ENCODE measurements at regions not wholly inside any gene's neighbourhood (a gene's known extent, or its start where the extent isn't known, plus 50 kb on each side); places are given as distances from the start of the nearest gene placed in this dataset.

DNA sequence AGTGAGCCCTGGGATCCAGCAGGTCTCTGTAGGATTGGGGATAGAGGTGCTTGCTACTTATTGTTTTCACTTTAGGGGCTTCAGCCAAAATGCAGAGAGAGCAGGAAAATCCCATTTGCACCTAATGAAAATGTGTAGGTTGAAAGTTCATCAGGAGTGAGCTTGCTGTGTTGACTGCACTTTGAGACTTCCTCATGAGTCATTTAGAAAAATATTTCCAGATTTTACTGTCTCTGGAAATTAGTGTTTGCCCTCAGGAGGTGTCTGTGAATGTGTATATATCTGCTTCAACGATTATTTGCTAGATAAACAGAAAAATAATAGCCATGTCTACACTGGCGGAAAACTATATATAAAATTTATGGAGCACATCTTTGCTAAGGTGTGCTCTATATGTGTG is 159.3 kb downstream of the CAND1 start:
- DNase-seq, result no peak

DNA sequence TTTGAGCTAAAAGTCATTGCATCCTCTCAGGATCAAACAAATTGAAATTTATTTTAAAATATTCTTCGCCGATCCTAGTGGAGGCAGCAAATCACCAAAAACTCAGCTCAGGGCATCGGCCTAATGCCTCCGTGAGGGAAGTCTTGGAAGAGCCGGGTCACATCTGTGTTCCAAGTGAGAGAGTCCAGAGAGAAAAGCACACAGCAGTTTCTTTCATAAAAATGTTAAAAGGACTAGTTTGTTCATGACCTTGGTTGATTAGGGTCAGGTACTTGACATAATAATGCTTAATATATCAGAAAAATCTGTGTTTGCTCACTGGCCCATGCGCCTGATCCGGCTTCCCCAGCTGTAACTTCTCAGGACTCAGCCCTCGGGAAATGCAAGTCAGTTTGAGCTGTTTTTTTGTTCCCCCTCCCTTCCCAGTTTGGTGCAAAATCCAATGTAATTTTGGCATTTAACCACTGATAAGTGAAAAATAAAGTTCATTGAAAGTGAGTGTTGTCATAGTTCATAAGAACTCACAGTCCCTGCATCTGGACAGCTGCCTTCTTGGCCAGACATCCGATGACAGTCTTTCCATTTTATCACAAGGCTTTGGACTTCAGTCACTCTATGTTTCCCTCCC is 161.7 kb downstream of the CAND1 start:
- DNase-seq, result no peak

DNA sequence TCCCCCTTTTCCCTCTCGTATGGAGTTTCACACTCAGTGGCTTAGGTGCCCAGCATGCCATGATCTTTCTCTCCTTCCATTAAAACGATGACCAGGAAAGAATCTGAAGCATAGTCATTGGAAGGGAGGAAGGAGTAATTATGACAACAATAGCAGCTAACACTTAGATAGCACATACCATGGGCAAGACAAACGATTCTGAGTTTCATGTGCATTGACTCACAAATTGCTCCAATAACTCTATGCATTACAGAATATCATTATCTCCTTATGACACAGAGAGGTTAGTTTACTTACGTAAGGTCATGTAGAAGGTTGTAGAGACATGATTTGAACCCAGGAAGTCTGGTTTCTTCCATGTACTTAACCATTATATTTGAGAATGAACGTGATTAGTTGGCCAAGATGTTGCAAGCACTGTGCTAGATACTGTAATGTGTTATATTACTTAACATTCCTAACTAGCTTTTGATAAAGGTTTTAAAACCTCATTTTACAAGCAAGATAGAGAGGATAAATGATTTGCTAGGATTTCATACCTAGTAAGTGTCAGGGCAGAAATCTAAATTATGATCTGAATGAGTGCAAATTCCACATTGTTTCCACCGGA is 162.4 kb downstream of the CAND1 start:
- DNase-seq, result no peak

DNA sequence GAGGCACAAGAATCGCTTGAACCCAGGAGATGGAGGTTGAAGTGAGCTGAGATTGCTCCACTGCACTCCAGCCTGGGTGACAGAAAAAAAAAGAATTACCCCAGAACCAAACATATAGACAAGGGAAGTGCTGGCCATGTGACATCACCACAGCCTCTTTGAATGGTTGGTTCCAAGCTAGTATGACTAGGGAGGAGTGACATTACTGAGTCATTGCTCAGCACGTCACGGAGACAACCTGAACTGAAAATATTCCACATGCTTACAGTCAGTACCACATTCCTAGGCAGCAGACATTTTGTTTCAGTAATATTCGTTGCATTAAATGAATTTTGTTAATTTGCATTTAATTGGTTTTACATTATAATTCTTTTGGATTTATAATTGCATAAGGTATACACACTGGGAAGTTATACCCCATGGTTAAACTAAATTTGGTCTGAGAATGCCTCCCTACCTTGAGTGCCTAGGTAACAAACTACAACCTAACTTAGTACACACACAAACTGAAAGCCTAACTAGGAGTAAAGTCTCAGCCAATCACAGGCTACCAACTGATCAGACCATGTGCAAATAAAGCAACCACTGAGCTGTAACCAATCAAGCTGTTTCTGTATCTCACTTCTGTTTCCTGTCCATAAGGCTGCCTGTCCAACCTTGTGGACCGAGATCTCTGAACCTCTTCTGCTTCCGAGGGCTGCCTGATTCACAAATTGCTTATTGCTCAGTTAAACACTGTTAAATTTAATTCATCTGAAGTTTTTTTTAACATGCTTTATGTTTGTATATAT is 164.4 kb downstream of the CAND1 start:
- no peak for DNase-seq

DNA sequence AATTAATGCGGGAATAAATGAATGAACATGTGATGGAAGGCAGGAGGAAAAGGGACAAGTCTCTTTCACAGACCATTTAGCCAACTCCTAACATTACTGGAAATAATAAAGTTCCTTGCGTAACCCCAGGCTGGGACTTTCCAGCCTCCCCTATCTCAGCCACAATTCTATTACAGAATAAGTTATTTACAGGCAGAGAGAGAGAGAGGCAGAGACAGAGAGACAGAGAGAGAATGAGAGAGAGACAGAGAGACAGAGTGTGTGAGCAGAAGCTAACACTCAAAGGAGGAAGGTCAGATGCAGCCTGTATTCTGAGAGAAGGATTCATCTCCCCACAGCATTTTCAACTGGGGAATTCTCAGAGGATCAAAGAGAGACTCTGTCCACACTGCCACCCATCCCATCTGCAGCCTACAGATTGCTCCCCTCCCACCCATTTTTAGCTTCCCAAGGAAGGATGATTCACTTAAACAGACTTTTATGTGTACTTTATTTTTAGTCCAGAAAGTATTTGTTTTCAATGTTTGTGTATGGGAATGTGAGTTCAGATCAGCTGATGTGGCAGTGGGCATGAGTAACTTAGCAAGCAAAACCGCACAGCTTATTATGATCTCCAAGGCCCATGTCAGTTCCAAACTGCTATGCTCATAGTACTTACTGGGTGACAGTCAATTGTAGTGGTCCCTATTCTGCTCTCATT is 165.7 kb downstream of the CAND1 start:
- no peak for DNase-seq

DNA sequence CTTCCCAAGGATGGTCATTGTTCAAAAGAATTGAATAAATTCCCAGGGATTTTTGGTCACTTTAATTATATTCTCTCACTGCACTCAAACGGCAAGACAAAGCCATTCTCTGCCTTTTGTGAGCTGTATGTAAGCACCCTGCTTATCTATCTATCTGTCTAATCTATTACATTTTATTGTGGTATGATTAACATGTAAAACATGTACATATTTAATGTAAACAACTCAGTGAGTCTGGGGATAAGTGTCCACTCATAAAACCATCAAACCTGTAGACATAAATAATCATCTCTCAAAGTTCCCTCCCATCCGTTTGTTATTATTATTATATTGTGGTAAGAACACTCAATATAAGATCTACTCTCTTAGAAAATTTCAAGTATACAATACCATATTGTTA is 167.1 kb downstream of the CAND1 start:
- DNase-seq, result no peak

DNA sequence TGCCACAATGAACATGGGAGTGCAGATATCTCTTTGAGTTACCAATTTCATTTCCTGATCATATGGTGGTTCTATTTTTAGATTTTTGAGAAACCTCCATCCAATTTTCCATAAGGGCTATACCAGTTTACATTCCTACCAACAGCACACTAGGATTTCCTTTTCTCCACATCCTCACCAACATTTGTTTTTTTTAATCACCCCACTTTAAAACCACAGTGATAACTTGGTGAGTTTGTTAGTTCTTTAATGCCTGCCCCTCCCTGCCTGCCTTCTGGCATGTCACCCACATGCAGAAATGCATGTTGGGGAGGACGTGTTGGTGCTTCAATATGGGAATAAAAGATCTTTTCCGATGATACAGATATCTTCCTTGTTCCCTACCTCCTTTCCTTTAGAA is 167.9 kb downstream of the CAND1 start:
- DNase-seq, result no peak

DNA sequence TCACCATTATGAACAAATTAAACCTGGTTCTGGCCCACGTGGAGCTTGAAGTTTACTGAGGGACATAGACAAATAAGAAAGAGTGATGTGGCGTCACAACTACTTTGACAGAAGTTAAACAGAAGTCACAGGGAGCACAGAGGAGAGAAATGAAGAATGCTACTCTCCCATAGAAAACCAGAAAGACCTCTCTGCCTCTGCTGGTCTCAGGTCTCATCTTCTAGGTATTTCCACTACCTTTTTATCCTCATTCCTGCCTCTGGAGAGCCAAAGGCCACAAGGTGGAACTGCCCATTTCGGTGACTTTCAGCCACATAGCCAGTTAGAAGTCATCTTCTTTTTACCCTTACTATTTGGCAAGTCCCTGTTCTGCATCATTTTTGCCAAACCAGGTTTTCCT is 170.5 kb downstream of the CAND1 start:
- DNase-seq, result no peak

DNA sequence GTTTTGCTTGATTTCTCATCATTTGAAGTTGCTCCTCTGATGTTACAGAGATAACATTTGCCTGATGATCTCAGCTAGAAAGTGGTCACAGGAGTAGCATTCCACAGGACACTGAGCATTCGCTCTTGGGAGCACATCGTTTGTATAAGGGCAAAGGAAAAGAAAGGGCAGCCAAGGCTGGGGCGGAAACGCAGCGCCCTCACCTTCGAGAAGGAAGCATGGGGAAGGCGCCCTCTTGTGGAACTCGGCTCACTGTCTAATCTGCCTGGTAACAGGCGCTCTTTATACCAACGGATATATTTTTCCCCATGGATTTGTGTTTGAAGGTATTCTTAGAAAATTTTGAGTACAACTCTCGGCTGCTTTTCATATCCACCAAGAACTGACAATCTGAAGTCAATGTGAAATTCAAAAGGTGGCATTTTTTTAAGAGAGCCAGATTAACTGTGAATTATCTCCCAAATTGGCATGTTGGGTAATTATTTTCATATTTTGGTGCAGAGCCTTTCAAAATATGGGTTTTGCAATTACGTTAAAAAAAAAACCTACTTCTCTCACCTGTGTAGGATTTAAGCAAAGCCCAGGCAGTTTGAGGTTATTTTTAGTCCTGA is 172.7 kb downstream of the CAND1 start:
- DNase-seq, result peak; percentile 77

DNA sequence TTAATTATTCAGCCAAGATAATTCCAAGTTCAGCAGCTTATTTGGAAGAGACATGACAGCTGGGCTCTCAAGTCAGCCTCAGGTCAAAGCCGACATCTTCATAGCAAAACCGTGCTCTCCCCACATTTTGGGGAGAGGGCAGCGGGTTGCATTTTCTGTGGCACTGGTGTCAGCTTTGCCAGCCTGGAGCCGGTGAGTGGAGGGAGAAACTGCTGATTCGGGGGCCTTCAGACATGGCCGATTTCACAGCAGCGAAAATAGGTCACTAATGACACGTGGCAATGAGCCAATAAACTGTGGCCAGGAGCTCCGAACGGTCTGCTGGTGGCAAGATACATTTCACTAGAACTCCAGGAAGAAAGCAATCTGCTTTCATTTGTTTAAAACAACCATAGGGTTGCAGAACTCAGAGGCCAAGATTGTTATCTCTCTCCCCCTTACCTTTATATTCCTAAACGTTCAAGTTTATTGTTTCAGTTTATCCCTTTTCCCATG is 173.2 kb downstream of the CAND1 start:
- no peak for DNase-seq

DNA sequence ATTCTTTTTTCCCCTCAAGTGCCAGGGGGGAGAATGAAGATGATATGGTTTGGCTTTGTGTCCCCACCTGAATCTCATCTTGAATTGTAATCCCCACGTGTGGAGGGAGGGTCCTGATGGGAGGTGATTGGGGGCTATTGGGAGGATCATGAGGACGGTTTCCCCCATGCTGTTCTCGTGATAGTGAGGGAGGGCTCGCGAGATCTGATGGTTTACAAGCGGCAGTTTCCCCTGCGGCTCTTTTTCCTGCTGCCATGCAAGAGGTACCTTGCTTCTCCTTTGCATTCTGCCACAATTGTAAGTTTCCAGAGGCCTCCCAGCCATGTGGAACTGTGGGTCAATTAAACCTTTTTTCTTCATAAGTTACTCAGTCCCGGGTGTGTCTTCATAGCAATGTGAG is 173.7 kb downstream of the CAND1 start:
- DNase-seq, result no peak

DNA sequence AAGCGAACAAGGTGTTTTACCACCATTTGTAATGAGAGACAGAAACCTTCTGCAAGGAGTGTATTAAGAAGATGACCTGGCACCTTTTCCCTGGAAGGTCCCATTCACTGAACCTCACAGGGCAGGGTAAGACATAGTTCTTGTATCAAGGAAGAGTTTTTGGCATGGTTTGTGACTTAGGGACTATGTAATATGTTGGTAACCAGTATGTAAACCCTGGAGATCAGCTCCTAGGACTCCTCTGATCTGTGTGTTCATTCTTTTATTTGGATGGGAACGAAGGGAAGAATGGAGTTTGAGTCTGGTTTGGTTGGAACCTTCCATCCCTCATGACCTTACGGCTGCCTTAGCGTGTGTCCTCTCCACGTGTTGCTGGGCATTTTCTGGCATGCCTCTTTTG is 175.4 kb downstream of the CAND1 start:
- DNase-seq, result no peak

DNA sequence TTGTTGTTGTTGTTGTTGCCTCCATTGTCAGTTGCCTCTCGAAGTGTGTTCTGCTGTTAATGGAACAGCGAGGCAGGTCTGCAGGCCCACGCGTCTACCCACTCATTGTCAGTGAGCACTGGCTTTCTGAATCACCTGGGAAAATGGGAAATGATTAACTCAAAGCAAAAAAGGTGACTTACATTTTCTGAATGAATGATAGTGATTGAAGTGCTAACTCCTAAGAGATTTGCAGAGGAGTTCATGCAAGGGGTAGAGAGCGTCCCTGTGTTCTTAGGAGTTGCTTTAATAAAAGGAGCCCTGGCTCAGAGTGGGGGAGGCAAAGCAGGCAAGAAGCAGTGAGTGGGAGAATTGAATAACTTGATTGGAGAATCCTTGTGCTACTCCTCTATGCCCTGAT is 177.6 kb downstream of the CAND1 start:
- DNase-seq, result peak; percentile 11

DNA sequence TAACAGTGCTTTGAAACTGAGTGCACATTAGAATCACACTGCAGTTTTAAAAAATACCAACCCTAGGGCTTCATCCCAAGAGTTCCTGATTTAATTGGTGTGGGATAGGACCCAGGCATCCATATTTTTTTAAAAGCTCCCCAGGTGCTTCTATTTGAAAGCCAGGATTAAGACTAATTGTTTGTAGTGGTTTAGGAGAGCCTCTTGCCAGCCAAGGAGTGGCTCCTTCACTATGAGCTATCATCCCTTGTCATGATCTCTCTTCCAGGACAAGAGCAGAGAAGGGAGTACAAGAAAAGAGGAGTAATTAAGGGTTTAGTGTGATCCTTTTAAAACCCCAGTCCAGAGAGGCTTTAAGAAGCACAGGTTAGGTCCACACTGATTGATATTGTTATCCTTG is 178.0 kb downstream of the CAND1 start:
- no peak for DNase-seq

DNA sequence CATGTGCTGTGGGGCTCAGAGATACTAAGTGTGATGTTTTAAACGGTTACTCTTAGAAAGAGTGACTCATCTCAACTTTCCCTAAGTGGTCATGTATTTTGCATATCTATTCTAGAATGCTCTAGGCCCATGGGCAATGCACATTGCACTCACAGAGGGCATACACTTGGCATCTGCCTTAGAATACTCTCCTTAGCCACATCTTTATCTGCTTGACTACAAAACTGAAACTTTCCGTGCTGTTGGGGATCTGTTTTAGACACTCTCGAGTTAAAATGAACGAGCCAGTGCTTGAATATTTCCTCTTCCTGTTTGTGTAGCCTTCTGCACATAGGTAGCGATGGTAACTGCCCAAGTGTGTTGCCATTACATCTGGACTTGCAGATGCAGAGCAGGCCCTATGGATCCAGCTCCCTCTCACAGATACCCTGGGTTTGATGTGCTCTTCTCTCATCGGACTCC is 180.5 kb downstream of the CAND1 start:
- no peak for DNase-seq

DNA sequence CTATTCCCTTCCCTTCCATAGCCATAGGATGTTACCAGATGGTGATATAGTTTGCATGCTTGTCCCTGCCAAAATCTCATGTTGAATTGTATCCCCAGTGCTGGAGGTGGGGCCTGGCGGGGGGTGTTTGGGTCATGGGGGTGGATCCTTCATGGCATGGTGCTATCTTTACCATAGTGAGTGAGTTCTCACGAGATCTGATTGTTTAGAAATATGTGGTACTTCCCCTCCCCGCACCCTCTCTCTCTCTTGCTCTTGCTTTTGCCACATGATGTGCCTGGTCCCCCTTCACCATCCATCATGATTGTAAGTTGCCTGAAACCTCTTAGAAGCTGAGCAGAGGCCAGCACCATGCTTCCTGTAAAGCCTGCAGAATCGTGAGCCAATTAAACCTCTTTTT is 181.3 kb downstream of the CAND1 start:
- no peak for DNase-seq

DNA sequence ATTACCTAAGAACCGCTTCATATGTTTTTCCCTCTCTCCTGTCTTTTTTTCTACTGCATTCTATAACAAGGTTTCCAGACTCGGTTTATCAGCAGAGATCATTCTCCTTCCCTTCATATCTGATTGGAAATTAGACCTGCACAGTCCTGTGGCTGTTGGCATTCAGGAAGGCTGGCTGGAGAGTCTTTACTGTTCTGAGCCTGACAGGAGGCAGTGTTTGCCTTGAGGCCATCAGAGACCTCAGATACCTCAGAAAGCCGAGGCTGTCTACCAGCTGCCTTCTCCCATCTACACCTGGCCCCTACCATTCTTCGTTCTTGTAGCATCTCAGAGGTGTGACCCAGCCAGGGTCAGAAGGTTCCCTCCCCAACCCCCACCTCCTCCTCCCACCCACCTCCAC is 182.0 kb downstream of the CAND1 start:
- no peak for DNase-seq

DNA sequence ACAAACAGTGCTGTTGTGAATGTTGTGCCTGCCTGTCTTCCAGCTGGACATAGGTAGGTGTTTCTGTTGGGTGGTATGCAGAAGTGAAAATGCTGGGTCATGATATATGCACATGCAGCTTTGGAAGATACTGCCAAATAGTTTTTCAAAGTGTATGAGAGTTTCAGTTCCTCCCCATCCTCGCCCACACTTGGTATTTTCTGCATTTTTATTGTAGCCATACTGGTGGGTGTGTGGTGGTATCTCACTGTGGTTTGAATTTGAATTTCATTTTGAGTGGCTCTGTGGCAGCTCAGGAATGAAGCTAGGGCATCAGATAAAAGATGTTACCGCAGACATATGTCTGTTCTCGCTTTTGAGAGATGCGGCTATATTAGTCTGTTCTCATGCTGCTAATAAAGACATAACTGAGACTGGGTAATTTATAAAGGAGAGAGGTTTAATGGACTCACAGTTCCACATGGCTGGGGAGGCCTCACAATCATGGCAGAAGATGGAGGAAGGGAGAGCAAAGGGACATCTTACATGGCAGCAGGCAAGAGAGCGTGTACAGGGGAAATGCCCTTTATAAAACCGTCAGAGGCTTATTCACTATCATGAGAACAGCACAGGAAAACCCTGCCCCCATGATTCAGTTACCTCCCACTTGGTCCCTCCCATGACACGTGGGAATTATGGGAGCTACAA is 183.1 kb downstream of the CAND1 start:
- DNase-seq, result no peak

DNA sequence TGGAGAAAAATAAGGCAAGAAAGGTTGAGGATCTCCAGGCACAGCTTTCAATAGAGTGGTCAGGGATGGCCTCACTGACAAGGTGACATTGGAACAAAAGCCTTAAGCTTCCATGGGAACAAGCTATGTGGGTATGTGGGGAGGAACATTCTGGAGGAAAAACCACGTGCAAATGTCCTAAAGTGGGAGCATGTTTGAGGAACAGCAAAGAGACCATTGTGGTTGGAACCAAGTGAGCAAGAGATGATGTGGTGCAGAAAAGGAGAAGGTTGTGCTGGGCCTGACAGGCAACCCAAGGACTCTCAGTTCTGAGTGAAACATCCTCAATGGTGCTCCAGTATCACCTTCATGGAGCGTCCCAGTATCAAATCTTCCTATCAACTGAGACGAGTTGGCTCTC is 184.0 kb downstream of the CAND1 start:
- no peak for DNase-seq

DNA sequence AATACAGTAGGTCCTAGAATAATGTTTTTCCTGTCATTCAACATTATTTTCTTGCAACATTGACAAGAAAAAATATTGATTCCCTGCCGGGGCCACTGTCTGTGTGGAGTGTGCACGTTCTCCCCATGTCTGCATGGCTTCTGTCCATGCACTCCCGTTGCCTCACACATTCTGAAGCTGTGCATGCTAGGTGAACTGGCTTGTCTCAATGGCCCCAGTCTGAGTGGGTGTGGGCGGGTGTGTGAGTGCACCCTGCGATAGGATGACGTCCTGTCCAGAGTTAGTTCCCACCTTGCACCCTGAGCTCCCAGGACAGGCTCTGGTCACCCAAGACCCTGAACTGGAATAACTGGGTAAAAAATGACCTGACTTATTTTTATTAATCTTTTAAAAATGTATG is 186.1 kb downstream of the CAND1 start:
- no peak for DNase-seq

DNA sequence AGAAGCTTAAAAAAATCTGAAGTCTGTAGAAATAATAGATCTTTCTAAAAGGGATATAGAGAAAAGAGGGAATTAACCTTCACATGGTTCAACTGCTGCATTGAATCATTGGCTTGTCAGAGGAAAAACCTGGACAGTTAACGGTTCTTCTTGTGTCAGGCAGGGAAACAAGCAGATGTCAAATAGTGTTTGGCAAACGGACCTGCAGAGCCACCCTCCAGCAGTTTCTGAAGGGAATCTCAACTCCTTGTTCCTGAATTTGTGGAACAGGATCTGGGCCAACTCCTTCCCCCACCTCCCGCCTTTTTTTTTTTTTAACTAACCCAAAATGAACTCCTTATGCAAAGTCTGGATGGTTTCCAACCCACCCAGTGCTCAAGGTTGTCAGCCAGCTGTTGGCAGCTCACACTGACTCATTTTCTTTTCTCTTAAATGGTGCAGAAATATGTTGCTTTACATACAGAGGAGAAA is 187.3 kb downstream of the CAND1 start:
- no peak for DNase-seq

DNA sequence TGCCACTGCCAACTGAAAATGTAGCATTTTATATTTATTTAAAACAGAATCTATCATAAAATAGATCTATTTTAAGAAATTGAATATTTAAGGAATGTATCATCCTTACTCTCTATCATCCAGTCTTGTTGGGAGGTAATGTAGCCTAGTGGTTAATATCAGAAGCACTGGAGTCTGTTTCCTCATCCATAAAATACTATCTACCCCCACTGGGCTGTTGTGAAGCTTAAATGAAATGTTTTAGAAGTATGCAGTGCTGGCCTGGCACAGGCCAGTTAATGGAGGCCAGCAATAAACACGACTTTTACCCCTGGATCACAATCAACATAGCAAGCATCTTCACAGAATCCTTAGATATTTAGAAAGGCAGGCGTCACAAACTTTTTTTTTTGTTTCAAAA is 188.0 kb downstream of the CAND1 start:
- no peak for DNase-seq

All from stimulated activated CD4-positive, alpha-beta T cell treated with anti-CD3 and anti-CD28 coated beads, Interleukin-4, amount 100 ng/mL, for 1 hour (primary cell).